Anterior cingulate cortex (tissue), 58 donors: ENCODE measurements at regions not wholly inside any gene's neighbourhood (a gene's known extent, or its start where the extent isn't known, plus 50 kb on each side); places are given as distances from the start of the nearest gene placed in this dataset.
"Not testable (repeated sequence)": the region's sequence is repeated elsewhere in the genome, so short reads cannot be mapped to it uniquely, and the experiment has no call there.

ENCODE experiments used
- DNase-seq, 58 donors: peaks; one replicate each; lab custom pipeline; 2025; lab: John Stamatoyannopoulos, UW

DNA sequence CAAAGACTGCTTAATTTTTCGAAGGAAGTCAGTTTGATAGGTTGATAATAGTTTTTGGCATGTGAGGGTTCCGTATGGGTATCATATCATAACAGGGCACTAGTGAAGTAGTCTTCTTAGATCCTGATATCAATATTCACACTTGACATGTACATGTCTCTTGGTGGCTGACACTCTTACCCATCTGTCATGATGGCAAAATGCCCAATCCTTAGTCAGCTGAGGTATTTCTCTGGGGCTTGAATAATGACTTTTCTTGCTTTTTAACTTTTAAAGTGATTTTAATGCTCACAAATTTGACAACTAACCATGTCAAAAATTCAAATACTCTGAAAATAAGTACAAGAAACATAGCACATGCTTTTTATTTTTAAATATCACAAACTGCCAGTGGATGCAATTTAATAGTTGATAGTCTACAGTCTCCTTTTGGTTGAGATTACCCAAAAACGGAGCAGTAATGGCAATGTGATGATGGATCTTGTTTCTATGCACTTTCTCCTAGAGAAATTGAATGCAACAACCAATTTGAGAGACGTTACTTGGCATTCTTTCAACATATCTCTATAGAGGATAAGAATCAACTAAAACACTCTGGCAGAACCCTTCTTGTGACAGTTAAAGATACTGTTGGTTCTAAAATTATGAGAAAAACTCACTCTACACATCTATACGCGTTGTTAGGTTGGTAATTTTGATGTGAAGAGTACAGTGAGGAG is 552.9 kb upstream of the PABPC4L start:
- DNase-seq = no peak

DNA sequence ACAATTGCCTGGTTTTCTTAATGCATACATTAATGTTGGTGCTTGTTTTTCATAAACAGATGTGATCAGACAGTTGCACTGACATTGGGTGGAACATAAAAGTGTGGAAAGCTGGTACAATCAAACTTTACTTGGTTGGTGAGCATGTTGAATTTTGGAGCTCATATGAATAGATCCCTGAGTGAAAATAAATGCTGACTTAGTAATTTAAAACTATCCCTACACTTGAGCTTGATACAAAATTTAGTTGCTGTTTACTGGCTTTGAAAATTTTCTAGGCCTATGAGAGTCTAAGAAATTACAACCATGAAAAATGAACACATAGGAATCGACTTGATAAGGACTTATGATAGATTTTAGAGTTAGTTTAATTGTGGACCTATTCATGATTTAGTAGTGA is 551.8 kb upstream of the PABPC4L start:
- no peak for DNase-seq

GRCh38 chr4:134747108-134747805 is 545.7 kb upstream of the PABPC4L start:
- DNase-seq = no peak

DNA sequence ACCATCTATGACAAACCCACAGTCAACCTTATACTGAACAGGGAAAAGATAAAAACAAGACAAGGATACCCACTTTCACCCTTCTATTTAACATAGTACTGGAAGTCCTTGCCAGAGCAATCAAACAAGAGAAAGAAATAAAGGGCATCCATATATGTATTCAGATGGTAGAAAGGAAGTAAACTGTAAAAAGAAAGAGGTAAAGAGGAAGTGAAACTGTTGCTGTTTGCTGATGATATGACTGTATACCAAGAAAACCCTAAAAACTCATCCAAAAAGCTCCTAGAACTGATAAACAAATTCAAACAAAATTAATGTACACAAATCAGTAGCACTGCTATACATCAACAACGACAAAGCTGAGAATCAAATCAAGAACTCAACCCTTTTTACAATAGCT is 538.7 kb upstream of the PABPC4L start:
- no peak for DNase-seq

- no peak for DNase-seq
Measured at GRCh38 chr4:134735901-134736300, 534.3 kb upstream of the PABPC4L start.

- DNase-seq = no peak
Measured at GRCh38 chr4:134727696-134728095, 526.1 kb upstream of the PABPC4L start.

DNA sequence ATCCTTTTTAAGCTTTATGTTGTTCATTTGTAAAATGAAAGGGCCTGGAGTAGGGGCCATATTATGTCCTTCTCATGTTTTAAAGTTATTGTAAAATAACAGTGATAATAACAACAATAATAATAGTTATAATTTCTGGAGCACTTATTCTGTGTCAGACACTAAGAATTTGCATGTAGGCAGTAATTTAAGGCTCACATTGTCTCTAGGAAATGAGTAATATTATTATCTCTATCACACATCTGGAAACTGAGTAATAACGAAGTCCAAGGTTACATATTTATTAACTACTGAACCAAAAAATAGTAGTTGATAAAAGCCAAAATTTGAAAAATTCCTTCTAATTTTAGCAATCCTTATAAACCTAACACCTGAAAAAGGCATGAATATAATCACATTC is 520.7 kb upstream of the PABPC4L start:
- no peak for DNase-seq

DNA sequence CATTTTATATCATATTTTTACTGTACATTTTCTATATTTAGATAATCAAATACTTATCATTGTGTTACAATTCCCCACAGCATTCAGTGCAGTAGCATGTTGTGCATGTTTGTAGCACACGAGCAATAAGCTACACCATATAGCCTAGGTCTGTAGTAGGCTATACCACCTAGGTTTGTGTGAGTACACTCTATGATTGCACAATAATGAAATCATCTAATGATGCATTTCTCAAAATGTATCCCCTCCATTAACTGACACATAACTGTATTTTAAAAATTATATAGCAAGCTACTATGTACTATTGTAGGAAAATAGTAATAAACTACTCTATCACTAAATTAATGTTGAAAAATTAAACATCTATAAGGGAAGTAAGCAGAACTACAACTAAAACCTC is 518.4 kb upstream of the PABPC4L start:
- no peak for DNase-seq

DNA sequence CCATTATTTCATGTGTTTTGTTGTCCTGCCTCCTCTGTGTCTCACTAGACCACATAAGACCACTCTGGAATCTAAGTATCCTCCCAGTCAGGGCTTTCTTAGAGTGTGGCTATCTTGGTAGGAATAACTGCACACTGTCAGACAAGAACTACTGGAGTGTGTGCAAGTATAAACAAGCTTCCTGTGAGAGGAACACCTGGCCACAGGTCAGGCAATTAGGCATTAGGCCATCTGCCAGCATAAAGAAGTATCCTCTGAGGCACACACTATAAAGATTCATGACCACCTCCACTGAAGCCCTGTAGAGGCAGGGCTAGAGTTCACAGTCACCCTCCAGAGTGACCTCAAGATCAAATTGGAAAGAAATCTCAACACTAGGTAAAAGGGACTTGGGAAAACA is 507.0 kb upstream of the PABPC4L start:
- no peak for DNase-seq

DNA sequence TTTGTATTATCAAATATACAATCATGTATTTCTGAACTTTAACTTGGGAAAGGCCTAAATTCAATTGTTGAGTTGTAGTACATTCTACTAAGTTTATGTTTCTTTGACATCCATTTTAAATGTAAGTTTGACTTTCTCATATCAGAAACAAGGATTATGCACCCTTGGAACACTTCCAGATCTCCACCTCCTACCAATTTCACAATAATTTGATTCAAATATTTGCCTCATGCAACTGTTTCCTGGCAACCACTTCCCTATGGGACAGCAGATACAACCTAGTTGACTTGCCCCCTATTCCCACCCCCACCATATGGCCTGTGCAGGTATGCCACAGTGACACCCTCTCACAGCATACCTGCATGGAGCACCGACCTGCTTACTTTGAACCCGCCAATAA is 506.4 kb upstream of the PABPC4L start:
- no peak for DNase-seq

- no peak for DNase-seq
Measured at GRCh38 chr4:134702374-134702773, 500.8 kb upstream of the PABPC4L start.

GRCh38 chr4:134700251-134700650 is 498.7 kb upstream of the PABPC4L start:
- no peak for DNase-seq

DNA sequence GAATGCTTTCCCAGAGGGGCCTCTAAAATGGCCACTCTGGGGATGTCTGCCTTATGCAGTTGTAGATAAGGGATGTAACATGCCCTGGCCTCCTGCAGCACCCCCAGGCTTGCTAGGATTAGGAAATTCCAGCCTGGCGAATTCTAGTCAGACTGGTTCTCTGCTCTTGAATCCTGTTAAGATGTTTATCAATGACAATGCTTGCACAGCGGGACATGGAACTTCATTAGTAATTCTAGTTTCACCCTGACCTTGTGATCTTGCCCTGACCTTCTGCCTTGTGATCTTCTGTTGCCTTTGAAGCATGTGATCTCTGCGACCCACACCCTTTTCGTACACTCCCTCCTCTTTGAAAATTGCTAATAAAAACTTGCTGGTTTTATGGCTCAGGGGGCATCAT is 497.2 kb upstream of the PABPC4L start:
- DNase-seq = not testable (repeated sequence)

- DNase-seq = no peak
Measured at GRCh38 chr4:134695433-134695832, 493.8 kb upstream of the PABPC4L start.

DNA sequence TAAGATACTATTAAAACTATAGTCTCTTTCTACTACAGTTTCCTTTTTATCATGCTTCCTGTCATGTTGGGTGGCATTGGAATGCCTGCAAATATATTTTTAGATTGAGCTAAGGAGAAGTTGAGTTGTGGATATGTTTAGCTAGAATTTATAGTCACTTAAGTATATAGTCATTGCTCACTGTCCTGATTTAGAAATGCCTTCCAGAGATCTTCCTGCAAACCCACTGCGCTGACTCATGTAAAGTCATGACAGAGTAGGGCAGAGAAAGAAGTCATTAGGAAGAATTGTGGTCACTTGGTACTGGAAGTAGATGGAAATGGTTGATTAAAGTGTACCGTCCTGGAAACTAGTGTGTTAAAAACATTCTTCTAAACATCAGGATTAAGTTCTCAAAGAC is 490.3 kb upstream of the PABPC4L start:
- no peak for DNase-seq

GRCh38 chr4:134687646-134688628 is 486.3 kb upstream of the PABPC4L start:
- no peak for DNase-seq

DNA sequence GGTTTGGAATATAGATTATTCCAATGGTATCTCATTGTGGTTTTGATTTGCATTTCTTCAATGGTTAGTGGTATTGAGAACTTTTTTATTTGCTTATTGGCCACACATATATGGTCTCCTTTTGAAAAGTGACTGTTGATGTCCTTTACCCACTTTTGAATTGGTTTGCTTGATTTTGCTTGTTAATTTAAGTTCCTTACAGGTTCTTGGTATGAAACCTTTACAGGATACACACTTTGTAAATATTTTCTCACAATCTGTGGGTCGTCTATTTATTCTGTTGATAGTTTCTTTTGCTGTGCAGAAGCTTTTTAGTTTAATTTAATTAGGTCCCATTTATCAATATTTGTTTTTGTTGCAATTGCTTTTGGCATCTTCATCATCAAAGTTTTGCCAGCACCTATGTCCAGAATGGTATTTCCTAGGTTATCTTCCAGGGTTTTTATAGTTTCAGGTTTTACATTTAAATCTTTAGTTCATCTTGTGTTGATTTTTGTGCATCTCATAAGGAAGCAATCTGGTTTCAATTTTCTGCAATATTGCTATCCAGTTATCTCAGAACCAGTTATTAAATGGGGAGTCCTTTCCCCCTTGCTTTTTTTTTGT is 475.7 kb upstream of the PABPC4L start:
- no peak for DNase-seq

DNA sequence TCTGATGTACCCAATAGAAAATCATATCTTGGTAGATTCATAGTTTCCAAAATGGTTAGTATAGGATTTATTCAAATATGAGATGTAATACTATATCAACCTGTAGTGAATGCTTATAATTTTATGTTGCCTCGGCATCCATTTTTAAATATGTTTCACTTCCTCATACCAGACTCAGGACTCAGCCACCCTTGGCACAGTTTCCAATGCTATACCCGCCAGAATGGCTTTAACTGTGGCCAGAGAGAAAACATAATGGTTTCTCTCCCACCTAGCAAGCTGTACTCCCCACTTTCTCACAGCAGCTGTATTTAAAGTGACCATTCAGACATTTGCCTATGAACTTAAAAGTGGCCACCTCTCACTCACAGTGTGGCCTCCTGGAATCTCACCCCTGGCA is 466.6 kb upstream of the PABPC4L start:
- no peak for DNase-seq

- DNase-seq = no peak
Measured at GRCh38 chr4:134666640-134667039, 465.1 kb upstream of the PABPC4L start.

GRCh38 chr4:134665429-134665828 is 463.8 kb upstream of the PABPC4L start:
- no peak for DNase-seq

DNA sequence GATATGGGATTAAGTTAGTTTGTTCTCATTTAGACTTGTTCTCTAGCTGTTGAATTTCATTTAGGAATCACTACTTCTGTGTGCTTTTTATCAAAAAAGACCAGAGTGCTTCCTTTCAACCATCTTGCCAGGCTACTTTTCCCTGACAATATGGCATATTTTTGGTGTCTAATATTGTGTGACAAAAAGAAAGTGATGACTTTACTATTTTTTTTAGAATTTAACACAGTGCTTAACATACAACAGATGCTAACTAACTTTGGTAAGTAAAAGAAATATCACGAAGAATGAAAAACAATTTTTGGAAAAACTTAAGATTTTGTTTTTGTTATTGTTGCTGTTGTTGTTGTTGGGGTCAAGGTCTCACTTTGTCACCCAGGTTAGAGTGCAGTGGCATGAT is 462.2 kb upstream of the PABPC4L start:
- no peak for DNase-seq
